NCI-H226 (cell line): ENCODE measurements at regions not wholly inside any gene's neighbourhood (a gene's known extent, or its start where the extent isn't known, plus 50 kb on each side); places are given as distances from the start of the nearest gene placed in this dataset.

ENCODE experiments used
- DNase-seq: peaks from one replicate; pipeline ENCODE4 v3.0.0-alpha.2; 2015

DNA sequence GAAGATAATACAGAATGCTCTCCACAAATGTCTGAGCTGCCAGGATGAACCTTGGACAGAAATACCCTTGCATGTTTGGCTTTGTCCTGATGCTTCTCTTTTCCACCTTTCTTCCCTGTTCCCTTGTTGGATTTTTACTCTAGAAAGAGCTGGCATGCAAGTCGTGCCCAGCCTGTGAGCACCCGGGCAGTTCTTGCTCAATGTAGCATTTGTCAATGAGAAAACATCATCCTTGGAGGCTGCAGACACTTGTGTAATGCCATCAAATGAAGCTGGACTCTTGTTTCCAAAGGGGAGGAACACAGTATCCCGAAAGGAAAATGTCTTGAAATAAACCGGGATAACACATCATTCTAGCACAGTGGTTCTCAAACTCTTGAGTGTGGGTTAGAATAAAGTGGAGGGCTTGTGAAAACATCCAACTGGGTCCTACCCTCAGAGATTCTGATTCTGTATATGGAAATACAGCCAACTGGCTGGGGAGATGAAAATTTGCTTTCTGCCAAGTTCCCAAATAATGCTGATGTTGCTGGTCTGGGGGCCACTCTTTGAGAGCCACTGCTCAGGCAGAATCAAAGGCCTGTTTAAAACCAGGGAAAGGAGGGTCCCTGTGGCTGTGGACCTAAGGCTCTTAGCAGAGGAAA, 237.2 kb downstream of the SPATA18 start:
- DNase-seq, result no peak

DNA sequence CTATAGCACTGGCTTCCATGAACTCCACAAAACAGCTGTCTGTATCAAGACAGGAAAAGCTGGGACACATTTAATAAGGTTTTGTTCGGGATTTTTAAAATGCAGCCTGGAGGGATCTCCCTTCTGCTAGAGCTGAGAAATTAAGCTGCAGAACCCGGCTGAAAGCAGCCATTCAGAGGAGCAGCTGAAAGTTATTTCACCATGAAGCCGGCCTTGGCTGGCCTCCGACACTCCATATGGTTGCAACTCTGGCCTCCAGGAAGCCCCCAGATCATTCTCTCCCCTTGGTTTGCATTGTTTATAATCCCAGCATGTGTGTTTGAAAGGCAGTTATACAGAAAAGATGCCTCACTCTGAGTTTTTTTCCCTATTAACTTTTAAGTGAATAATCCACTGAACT, 239.4 kb downstream of the SPATA18 start:
- DNase-seq, result no peak

DNA sequence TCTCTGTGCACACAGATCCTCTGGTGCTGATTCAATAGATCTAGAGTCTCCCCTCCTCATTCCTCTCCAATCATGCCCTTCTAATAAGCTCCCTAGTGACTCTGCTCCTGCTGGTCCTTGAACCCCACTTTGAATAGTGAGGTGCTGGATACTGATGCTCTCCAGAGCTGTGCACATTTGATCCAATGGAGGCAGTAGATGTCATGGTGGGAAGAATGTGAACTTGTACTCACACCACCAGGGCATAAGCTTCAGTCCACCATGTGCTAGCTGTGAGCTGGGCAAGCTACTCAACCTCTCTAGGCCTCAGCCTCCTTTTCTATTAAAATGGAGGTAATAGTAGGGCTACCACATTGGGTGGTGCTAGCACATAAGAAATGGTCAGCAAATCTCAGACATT, 241.1 kb downstream of the SPATA18 start:
- no peak for DNase-seq

DNA sequence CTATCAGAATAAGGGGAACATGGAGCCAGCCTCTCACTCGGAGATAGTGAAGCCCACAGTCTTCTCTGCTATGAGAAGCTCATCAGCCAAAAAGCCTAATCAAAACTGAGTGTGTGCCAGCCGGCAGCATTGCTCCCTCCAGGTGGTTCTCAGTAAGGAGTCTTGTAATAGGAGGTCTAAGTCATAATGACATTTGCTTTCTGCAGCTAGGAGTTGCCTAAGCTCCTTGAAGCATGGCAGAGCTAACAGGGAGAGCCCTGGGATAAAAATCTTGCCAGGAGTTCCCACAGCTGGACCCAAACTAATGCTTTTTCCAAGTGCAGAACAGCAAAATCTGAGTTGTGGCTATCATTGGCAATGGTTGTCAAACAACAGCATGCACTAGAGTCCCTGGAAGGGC, 245.2 kb downstream of the SPATA18 start:
- no peak for DNase-seq

DNA sequence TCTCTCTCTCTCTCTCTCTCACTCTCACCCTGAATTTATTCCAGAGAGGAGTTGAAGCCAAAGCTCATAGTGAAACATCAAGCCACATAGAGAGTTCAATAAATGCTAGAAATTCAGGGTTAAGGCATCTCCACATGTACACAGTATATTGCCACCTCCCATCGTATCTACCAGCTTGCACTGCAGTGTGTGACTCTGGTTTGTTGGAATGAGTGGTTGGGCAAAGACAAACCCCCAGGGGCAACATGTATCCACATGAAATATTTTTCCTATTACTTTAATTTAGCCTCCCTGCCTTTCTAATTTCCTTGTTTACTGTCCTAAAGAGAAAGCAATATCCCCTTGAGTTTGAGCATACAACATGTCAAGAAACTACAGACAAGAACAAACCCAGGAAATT, 247.3 kb downstream of the SPATA18 start:
- DNase-seq, result no peak

DNA sequence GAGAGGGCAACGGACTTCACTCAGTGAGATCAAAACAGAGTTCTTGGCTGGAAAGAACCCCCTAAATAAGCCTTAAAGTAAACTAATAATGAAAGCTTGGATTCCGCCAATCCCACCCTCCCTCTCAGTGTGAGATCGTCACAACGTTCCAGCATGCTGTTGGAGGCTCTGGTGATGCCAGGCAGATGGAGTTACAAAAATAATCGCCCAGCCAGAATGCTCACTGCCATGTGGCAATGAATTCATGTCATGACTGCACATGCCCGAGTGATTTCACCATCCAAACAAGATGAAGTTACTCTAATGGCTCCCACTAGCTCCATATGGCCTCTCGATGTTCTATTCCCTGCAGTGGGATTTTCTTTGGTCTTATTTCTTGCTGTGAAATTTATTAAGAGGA, 248.0 kb downstream of the SPATA18 start:
- DNase-seq, result no peak

DNA sequence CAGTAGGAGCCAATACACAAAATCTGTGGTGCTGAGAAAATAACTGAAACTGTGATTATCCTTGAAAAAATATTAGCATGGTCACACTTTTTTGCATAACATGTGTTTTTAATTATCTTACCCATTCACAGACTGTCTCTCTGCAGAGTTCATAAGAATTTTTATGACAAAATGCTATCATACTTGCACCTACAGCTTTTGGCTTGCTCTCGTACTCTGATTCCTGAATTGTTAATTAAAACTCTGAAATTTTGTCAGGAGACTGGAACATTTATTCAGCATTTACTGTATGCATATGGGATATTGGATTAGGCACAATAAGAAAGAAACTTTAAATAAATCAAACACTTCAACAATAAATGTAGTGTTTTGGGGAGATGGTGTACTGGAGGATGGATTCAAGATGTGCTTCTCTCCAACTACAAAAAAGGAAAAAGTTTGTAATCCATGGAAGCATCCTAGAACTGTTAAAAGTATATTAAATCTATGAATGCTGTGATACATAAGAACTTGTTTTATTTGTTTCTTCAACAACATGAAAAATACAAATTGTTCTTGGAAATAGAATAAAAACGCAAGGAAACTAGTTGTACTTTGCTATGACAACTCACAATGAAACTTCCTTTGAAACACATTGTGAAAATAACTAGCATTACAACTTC, 260.5 kb downstream of the SPATA18 start:
- DNase-seq, result no peak

DNA sequence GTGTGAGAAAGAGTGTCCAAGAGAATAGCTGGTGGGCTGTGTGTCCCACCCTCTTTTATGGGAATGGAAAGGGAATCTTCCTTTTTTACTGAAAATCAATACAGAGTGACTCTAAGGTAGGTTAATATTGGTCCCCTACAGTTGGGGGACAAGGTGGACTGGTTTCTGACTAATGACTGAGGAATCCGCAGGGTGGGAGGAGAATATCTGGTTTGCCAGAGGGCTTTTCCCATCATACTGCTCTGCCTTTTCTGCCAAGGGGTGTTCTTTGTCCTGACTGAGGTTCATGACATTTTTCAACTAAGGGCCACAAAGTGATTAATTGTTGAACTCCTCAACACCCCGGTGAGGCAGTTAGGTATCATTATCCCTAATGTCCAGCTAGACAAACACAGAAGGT, 261.6 kb downstream of the SPATA18 start:
- no peak for DNase-seq

DNA sequence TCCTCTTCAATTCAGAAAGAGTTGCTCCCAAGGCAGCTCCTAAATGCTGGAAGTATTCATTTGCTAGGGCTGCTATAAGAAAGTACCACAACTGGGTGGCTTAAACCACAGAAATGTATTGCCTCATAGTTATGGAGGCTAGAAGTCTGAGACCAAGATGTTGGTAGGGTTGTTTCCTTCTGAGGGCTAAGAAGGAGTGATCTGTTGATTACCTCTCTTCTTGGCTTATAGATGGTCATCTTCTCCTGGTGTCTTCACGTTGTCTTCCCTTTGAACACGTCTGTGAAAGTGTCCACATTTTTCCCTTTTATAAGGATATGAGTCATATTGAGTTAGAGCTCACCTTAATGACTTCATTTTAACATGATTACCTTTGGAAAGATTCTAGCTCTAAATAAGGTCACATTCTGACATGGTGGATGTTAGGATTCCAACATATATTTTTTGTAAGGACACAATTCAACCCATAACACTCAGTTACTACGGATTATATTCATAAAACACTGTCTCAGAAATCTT, 266.3 kb downstream of the SPATA18 start:
- no peak for DNase-seq

DNA sequence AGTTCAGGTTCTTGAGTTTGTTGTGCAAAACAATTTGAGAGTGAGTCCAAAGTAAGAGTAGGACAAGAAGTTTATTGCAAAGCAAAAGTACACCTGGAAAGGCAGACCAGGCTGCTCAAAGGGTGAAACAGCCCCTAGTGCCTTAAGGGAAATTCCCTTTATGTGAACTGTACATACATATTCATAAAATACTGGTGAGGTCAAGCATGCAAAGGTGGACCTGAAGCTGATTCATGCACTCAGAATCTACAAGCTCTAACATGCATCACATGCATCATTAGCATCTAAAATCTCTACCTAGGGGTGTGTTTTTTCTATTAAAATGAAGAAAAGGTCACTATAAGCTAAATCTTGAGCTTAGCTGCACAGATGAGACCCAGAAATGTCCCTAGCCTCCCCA, 266.9 kb downstream of the SPATA18 start:
- DNase-seq, result no peak

DNA sequence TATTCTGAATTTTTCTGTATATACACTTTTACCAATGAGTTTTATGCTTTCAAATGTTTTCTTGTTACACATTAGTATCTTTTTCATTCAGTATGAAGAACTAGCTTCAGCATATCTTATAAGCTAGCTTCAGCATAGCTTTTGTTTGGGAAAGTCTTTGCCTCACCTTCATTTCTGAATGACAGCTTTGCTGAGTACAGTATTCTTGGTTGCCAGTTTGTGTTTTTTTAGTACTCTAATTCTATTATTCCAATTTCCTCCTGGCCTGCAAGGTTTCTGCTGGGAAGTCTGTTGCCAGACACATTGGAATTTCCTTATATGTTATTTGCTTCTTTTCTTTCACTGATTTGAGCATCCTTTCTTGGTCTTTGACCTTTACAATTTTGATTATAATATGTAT, 278.8 kb downstream of the SPATA18 start:
- DNase-seq, result no peak

DNA sequence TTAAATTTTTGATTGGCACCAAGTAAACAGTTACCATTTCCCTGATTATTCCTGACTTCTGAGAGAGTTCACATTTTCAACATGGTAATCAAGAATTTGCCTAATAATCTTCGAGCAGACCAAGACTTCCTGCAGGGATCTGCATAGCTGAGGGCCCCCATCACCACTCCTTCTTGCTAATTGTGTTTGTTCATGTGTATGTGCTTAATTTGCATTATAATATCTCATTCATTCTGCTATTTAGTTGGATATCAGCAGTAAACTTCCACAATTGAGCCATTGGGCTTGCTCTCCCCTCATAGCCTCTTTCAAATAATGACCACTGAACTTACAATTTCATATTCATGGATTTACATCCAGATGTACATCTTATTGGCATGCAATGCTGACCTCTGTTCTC, 292.5 kb downstream of the SPATA18 start:
- no peak for DNase-seq

DNA sequence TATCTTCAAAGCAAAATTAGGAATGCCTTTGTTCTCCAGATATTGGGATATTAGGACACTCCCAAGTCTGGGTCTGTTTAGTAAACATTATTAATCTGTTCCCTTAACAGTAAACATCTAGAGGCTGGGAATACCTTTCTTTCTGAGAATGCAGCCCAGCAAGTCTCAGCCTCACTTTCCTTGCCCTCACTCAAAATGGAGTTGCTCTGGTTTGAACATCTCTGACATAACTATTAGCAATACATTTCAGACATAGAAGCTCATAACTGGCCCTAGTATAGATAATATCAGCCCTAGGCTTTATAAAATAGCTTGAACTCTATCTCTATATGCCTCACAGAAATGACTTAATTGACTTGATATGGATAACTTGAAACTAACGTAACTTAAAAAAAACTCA, 299.8 kb downstream of the SPATA18 start:
- no peak for DNase-seq

DNA sequence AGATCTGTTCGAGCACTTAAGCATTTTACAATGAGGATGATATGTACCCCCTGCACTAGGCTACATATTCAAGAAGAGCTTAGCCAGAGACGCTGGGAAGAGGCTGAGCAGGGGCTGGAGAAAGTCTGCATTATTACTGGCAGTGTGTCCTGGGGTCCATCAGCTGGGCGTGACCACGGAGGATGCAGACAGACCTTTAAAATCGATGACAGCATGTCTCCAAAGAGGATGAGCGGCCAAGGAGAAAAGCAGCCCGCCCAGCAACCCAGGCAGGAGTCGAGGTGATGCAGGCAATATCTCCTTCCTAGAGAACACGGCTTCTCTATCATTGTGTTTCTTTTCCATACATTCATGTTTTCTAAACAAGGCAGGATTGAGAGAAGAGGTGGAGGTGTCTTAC, 300.7 kb downstream of the USP46 start:
- DNase-seq, result no peak

DNA sequence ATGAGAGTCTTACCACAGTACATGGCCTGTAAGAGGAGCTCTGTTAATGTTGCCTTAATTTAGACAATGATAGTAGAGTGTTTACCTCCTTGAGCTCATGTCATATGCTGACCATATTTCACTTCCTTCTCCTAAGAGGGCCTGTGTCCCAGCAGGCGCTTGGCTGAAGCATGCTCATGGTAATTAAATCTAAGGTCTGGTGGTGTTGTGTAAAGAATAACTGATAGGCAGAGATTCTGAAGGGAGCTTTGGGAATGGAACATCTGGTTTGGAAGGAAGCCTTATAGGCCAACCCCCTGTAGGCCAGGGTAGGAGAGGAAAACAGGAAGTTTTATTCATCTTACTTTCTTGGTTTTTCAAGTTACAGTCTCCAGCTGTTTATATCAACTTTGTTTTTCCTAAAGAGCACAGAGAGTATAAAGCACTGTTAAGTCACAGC, 300.2 kb downstream of the USP46 start:
- DNase-seq, result no peak

DNA sequence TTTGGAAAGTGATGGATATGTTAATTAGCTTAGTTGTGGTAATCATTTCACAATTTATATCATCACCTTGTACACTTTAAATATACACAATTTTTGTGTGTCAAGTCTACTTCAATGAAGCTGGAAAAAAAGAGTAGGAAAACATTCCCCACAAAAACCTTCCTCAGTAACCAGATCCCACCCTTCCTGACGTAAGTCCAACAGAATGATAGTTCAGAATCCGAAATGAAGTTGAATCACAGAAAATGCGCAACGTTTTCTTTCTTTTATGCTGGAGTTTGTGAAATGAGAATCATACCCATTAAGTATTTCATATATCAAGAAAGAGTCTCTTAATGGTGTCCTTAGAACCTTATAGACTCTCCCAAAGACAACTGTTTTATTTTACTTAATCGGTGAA, 292.9 kb downstream of the USP46 start:
- DNase-seq, result no peak

DNA sequence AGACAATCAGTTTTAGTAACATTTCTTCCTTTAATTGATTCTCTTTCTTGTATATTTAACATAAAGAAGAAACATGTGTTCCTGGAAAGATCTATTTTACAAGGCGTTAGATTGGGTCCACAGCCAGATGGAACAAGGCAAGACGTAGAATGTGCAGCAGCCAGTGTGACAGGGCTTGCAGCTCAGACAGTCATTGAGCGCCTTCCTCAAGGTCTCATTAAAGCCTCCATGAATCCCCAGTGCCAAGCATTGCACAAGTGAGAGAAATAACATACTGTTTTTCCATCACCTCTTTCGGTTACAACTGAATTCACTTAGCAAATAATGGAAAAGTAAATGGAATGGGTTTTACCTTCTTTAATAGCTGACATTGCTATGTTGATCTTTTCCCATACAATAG, 292.5 kb downstream of the USP46 start:
- DNase-seq, result no peak

DNA sequence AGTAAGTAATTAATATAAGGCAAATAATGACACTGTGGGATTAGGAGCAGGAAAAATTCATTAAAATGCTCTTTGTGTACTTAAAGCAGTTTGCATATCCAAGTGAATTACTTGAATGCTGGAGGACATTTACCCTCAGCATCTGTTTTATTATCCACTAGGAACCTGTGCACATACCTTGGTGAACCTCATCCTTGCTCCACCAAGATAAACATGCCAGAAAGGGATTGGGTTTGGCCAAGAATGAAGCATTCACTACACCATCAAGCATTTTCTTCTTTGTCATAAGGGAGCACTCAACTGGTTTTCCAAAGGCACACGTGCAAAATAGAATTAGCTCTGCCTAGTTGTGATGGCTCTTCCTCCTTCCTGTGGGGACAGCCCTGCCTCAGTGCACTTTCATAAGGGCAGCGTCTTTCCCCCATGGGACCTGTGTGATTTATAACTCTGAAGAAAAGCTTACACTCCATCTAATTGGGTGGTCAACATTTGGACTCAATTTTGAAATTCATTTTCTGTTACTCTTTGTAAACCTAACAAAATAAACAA, 291.7 kb downstream of the USP46 start:
- no peak for DNase-seq

DNA sequence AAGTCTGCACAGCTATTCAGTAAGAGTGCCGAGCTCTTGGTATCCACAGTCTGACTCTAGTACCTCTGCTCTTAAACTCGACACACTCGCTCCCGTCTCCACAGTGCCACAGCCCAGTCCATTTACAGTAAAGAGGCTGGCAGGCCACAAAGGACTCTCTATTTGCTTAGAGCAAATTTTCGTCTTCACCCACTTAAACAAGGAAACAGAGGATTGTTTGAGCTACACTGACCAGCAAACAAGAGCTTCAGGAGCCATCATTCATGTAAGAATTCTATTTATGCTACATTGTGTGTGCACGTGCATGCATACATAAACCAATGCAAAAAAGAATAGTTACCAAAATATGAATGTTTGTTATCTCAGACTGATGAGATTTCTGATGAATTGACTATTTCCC, 290.2 kb downstream of the USP46 start:
- DNase-seq, result no peak

DNA sequence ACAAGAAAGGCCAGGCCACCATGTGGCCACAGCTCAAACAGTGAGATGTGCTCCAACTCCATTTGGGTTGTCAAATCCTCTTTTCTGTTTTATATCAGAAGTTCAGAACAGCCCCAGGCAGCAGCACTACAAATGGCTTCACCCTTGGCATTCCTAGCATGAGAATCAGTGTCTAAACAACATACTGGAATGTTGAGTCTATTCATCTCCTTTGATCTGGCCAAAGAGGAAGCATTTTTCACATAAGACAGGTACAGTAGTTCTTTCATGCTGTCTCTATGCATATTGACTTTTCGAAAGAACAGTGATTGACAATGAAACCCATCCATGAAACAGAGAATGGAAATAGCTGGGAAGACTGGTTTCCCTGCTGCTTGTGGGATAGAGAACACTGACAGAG, 289.5 kb downstream of the USP46 start:
- no peak for DNase-seq

DNA sequence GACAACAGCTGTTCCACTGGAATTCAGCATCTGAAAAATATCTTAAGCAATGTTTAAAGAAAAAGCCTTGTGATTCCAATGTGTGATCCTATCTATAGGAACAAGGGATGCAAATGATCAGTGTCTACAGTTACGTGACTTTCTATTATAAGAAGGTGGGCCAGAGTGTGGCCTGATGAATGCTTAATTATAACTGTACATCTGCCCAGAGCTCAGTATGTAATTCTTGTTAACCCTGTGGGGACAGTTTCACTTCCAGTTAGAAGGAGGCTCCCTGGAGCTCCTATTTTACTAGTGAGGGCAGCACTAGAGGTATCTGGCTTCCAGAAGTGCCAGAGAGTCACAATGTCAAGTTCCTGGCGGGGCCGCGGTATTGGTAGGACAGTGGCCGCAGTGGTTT, 288.5 kb downstream of the USP46 start:
- no peak for DNase-seq

DNA sequence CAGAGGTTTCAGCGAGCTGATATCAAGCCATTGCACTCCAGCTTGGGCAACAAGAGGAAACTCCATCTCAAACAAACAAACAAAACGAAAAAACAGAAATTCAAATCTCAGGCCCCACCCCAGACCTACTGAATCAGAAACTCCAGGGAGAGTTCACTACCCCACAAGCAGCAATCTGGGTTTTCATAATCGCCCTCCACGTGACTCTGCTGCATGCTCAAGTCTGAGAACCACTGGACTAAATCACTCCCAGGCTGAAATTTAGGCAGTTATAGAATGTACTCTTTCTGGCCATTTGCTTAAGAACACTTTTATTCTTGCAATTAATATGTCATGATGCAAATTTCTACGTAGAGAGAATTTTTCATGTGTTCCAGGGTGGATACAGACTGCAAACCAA, 287.3 kb downstream of the USP46 start:
- DNase-seq, result no peak

DNA sequence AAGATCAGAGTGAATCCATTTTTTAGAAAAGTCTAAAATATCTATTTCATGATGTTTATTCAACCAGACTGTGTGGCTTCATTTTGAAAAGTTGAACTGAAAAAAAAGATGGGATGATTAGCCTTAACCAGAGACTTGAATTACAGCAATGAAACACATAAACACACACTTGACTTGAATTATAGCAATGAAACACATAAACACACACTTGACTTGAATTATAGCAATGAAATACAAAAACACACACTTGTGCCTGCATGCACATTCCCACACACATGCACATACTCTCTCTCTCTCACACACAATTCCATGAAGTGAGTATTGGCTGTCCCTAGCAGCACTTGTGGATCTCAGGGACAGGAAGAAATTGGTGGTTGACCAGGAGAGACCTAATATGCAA, 286.8 kb downstream of the USP46 start:
- DNase-seq, result no peak

DNA sequence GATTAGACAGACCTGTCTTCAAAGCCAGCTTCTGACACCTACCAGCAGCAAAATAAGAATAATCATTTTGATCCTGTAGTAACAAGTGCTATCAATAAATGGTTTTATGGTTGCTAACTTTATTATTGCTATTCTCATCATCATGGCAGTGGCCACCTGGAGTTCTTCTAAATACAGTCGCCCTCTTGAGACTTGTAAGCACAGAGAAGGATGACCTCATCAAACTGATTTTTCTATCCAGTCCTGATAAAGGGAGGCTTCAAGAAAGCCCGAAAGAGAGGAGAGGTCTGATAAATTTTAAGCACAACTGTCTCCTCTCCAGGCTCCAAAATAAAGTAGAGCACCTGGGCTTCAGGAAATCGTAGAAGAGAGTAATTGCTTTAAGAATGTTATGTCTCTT, 286.4 kb downstream of the USP46 start:
- no peak for DNase-seq

DNA sequence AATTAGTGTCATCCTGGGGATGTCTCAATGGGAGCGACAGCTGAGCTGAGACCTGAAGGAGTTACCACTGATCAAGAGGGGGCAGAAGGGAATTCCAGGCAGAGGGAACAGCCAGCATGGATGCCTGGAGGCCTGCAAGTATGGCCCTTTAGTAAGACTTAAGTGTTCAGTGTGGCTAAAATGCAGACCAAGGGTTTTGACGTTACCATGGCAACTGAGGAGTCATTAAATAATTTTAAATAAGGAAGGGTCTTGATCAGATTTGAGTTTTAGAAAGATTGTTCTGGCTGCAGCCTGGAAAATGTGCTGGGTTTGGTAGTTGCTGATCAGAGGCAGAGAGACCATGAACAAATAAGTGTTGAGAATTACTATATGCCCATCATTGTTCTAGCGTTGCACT, 285.5 kb downstream of the USP46 start:
- DNase-seq, result no peak
